ENCODE measurements at regions not wholly inside any gene's neighbourhood (a gene's known extent, or its start where the extent isn't known, plus 50 kb on each side); places are given as distances from the start of the nearest gene placed in this dataset.

DNA sequence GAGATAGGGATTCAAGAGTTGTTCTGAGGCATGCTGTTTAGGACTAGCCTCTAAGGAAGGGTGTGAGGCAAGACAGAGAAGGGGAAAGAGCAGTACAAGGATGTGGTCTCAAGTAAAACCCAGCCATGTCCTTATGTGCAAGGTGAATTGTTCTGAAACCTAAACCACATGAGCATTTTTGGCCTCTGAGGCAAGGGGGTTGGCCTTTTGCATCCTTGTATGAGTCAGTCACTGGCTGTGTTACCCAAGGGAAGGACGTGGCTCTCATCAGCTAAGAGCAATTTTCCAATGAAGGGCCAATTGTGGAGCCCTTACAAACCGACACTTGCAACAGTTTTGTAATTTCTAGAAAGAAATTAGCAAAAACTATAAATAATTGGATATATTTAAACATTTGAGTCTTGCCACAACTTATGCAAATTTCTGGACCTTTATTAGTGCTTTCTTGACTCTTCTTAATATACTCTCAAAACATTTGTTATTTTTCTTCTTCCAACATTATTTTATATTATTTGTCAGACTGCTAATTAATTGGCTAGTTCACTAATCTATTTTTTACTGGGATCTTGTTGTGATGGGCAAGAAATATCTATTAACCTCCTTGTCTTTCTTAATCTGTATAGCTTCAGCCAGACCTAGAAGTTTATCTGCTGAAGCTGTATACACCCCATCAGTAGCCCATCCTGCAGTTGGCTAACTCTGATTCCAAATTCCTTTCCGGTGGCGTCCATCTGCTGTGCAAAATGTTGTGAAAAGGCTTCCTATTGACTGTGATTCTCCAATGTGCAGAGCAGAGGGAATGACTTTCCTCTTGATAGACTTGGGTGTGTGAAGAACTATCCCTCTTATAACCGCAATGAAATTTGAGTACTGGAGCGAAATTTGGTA is 97.7 kb upstream of the P2RY1 start:
- H3K4me3 ChIP-seq (ENCODE audit: low read depth, low read length), result no peak overlapping the region
- TF ChIP-seq, protein P1, sequence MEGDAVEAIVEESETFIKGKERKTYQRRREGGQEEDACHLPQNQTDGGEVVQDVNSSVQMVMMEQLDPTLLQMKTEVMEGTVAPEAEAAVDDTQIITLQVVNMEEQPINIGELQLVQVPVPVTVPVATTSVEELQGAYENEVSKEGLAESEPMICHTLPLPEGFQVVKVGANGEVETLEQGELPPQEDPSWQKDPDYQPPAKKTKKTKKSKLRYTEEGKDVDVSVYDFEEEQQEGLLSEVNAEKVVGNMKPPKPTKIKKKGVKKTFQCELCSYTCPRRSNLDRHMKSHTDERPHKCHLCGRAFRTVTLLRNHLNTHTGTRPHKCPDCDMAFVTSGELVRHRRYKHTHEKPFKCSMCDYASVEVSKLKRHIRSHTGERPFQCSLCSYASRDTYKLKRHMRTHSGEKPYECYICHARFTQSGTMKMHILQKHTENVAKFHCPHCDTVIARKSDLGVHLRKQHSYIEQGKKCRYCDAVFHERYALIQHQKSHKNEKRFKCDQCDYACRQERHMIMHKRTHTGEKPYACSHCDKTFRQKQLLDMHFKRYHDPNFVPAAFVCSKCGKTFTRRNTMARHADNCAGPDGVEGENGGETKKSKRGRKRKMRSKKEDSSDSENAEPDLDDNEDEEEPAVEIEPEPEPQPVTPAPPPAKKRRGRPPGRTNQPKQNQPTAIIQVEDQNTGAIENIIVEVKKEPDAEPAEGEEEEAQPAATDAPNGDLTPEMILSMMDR (IDR thresholded peaks at IDR 0.05; ENCODE audit: low read depth, low read length, missing control alignments), result no peak
- in situ Hi-C loops (cut with HindIII; ENCODE audit: low sequenced_read_pairs), result no loop called here
- peak; percentile 91 for DNase-seq (ENCODE audit: low read depth)

DNA sequence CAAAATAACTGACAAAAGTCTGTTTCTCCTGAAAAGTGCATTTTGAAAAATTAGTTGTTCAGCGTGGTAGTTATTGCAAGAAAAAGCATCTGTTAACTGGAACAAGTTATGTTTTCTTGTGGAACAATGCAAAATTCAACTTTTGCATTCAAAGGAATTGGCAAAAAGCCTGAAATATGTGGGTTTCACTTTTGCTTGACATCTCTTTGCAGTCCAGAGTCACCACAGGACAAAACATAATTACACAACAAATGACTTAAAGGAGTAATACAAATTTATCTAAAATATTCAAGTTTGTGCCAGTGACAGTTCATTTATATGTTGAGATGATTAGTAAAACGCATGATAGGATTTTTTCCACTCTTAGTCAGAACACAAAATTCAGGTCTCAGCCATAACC is 96.3 kb upstream of the P2RY1 start:
- H3K4me3 ChIP-seq (ENCODE audit: low read depth, low read length), result no peak overlapping the region
- TF ChIP-seq, protein P1 (IDR thresholded peaks at IDR 0.05; ENCODE audit: low read depth, low read length, missing control alignments), result no peak
- DNase-seq (ENCODE audit: low read depth), result peak; percentile 67
- in situ Hi-C loops (cut with HindIII; ENCODE audit: low sequenced_read_pairs), result no loop called here

GRCh38 chr3:152742368-152743347 is 92.3 kb upstream of the P2RY1 start:
- TF ChIP-seq, protein P1 (IDR thresholded peaks at IDR 0.05; ENCODE audit: low read depth, low read length, missing control alignments), result no peak
- in situ Hi-C loops (cut with HindIII; ENCODE audit: low sequenced_read_pairs), result no loop called here

DNA sequence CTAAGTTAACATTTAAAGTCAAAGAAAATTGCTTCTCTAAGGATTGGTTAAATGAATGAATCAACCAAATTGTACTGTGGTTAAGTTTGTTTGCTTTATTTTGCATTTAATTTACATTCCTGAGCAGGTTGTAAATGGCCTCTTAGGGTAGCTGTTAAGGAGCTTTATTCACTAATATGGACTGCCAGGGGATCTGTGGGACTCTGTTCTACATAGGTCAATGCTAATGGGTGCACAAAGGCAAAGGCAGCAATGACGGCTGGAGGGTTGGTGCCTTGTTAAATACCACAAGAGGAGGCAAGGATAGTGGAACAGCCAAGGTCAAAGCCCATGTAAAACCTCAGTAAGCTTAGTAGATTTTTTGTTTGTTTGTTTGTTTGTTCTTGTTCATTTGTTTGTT is 89.3 kb upstream of the P2RY1 start:
- in situ Hi-C loops (cut with HindIII; ENCODE audit: low sequenced_read_pairs), result no loop called here
- TF ChIP-seq, protein P1 (IDR thresholded peaks at IDR 0.05; ENCODE audit: low read depth, low read length, missing control alignments), result no peak
- no peak for DNase-seq (ENCODE audit: low read depth)
- H3K4me3 ChIP-seq (ENCODE audit: low read depth, low read length), result no peak overlapping the region

More at GRCh38 chr3:152742368-152743347, 92.3 kb upstream of the P2RY1 start:
- no peak for DNase-seq (ENCODE audit: low read depth)
- H3K4me3 ChIP-seq (ENCODE audit: low read depth, low read length), result no peak overlapping the region

DNA sequence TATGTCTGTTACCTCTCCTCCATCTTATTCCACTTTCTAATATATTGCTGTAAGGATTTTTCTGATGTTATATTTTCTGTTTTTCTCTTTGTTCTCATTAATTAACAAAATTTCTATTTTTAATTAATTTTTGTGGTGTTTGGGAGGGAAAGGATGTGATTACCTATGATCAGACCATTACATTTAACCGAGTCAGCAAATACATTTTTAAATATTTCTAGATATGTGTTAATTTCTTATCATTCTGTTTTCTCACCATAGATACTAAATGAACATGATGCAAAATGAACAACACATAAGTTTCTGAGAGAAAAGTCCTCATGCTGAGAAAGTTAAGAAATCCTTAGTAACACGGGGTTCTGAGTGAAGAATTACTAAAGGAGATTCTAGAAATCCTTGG is 80.6 kb upstream of the P2RY1 start:
- in situ Hi-C loops (cut with HindIII; ENCODE audit: low sequenced_read_pairs), result no loop called here
- TF ChIP-seq, protein P1 (IDR thresholded peaks at IDR 0.05; ENCODE audit: low read depth, low read length, missing control alignments), result no peak
- no peak overlapping the region for H3K4me3 ChIP-seq (ENCODE audit: low read depth, low read length)
- DNase-seq (ENCODE audit: low read depth), result no peak

- no peak for DNase-seq (ENCODE audit: low read depth)
- H3K4me3 ChIP-seq (ENCODE audit: low read depth, low read length), result no peak overlapping the region
- TF ChIP-seq, protein P1 (IDR thresholded peaks at IDR 0.05; ENCODE audit: low read depth, low read length, missing control alignments), result no peak
- in situ Hi-C loops (cut with HindIII; ENCODE audit: low sequenced_read_pairs), result no loop called here
These were observed 78.1 kb upstream of the P2RY1 start for GRCh38 chr3:152756807-152757206.
